ENCODE measurements at regions not wholly inside any gene's neighbourhood (a gene's known extent, or its start where the extent isn't known, plus 50 kb on each side); places are given as distances from the start of the nearest gene placed in this dataset.
A peak's percentile ranks its signal among the peaks of the same experiment; 100 is the strongest.

- no peak for DNase-seq
Measured at GRCh38 chr6:84414531-84414930, 187.1 kb upstream of the CEP162 start.

- DNase-seq: peak; percentile 55
Measured at GRCh38 chr6:84411060-84411629, 183.7 kb upstream of the CEP162 start.

DNA sequence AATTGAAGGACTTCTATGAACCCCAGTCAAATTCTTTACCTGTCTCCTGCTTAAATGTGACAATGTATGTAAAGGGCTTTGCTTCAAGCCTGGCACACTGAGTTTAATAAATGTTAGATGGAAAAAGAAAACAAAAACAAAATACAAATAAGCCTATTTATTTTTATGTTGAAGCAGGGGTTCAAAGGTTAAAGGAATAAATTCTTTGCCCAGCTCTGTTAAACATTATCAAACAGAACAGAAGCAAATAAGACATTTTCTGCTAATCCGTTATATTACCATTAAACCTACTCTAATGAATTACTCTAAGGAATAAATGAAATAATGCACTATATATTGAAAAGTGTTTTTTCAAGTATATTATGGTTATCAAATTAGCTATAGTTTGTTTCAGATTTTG, 182.5 kb upstream of the CEP162 start:
- no peak for DNase-seq

- no peak for DNase-seq
Measured at GRCh38 chr6:84408028-84408427, 180.6 kb upstream of the CEP162 start.

DNA sequence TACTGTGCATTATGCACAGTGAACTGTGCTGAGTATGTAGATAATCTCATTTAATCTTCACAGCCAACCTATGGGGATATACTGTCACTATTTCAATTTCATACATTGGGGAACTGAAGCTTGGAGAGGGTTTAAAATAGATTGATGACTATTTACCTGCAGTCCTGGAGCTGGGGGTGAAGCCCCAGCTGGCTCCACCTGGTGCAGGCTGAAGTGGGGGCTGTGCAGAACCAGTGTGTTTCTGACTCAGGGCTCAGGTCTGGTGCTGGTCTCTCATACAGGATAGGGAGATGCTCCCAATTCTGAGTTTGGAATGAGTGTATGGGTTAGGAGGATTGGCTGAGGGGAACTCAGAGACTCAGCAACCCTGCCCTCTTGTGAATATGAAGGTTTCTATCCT, 176.1 kb upstream of the CEP162 start:
- no peak for DNase-seq

GRCh38 chr6:84399003-84399402, 171.6 kb upstream of the CEP162 start:
- no peak for DNase-seq

- DNase-seq: no peak
Measured at GRCh38 chr6:84392261-84392660, 164.8 kb upstream of the CEP162 start.

- no peak for DNase-seq
Measured at GRCh38 chr6:84390851-84391250, 163.4 kb upstream of the CEP162 start.

GRCh38 chr6:84390334-84390733, 162.9 kb upstream of the CEP162 start:
- no peak for DNase-seq

DNA sequence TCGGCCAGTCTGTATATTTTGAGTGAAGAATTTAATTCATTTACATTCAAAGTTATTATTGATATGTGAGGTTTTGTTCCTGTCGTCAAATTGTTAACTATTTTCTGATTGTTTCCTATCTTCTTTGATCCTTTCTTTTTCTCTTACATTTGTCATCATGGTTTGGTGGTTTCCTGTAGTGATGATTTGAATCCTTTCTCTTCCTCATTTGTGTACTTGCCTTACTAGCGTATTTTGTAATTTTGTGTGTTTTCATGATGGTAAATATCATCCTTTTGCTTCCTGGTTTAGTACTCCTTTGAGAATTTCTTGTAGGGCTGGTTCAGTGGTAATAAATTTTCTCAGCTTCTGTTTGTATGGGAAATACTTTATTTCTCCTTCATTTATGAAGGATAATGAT, 151.7 kb upstream of the CEP162 start:
- DNase-seq: no peak

- no peak for DNase-seq
Measured at GRCh38 chr6:84372290-84372689, 144.8 kb upstream of the CEP162 start.

DNA sequence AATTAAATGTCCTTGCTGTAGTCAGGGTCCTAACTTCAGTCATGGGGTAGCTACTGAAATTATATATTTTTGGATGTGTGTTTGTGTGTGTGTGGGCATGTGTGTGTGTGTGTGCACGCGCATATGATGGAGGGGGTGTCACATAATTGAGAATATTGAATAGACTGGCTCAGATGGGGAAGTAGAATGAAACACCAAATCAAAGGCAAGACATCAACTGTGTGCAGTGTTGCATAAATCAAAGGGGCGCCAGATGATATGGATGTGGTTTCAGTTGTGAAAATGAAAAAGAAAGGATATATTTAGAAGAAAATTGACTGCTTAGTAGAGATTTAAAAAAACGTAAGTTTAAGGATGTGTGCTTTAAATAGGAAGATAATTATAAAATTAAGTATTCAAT, 144.2 kb upstream of the CEP162 start:
- no peak for DNase-seq

- no peak for DNase-seq
Measured at GRCh38 chr6:84362193-84362821, 134.9 kb upstream of the CEP162 start.

DNA sequence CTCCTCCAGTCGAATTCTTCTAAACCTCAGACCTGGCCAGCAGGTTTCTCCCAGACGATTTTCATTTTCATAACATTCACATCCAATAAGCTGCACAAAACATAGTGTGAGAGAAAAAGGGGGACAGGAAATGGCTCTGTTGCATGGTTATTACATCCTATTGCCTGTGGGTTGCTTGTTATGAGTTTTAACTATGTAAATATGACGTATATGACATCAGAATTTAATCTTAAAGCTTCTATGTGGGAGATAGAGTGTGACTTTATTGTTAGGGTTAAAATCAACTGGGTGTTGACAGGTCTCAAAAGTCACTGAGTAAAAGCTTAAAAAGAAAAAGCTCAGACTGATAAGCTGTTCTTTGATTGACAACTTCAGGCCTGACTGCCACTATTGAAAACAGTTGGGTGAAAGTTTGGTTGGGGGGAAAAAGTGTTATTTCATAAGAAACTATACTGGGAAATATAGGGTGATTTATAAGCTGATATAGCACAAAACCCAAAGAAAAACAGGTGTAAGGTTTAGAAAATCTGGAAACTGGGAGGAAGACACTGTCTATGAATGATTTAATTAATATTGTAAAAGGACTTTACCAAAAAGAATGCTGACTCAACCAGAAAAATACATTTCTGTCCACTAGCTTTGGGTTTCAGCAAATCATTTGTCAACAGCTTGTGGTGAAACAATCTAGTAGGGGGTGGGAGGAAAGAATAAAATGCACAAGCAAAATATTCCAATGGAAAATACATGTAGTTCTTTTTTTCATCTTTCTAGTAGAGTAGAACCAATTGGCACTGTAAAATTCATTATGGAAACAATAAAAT, 134.1 kb upstream of the CEP162 start:
- DNase-seq: no peak

- DNase-seq: no peak
Measured at GRCh38 chr6:84360039-84360438, 132.6 kb upstream of the CEP162 start.

- no peak for DNase-seq
Measured at GRCh38 chr6:84358581-84358980, 131.1 kb upstream of the CEP162 start.

DNA sequence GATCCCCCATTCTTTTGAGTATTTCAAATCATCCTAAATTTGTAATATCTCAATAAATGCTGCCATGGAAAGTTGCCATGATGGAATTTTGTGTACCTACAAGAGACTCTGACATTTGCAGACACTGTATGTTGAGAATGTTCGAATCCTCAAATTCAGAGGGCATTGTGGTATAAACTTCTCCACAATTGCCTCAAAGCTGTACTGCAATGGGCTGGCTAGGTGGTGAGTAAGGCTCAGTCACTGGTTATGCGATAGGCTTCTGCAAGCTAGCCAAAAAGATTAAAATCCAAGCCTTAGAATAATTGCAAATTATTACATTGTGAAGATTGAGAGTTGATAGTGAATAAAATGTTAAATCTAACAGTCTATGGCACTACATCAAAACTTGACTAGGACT, 130.2 kb upstream of the CEP162 start:
- DNase-seq: no peak

DNA sequence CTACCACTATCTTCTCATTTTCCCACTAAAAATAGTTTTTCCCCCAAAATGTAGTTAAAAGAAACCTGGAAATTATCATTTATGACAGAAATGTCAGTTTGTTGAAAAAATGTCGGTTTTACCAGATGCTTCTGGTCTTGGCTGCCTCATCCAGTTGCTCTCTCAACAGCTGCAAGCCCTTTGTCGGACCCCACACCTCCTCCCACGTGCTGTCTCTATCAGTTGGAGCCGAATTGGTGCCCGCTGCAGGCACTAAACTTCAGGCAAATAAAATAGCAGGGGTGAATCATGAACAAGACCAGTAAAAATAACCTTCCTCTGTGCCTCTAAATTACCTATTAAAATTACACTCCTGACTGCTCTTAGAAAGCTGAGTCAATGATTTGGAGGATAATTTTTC, 129.5 kb upstream of the CEP162 start:
- no peak for DNase-seq

- no peak for DNase-seq
Measured at GRCh38 chr6:84353459-84354423, 126.3 kb upstream of the CEP162 start.

DNA sequence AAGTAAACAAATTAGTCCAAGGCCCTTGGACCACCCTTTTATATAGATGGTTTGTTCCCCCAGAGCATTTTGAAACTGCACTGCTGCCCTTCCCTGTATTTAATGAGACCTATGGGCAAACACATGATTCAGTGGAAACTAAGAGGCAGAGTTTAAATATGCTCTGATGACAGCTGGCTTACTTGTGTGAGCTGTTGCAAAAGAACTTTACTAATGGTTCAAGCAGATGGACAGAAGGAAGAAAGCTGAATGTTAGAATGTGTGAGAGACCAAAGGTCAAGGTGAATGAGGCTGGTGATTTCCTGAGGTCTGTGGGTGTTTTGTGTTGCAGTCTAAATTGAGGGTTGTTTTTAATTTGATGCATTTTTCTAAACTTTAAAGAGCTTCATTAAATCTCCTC, 123.0 kb upstream of the CEP162 start:
- no peak for DNase-seq

GRCh38 chr6:84349542-84349941, 122.1 kb upstream of the CEP162 start:
- DNase-seq: no peak

GRCh38 chr6:84348801-84349200, 121.4 kb upstream of the CEP162 start:
- no peak for DNase-seq

DNA sequence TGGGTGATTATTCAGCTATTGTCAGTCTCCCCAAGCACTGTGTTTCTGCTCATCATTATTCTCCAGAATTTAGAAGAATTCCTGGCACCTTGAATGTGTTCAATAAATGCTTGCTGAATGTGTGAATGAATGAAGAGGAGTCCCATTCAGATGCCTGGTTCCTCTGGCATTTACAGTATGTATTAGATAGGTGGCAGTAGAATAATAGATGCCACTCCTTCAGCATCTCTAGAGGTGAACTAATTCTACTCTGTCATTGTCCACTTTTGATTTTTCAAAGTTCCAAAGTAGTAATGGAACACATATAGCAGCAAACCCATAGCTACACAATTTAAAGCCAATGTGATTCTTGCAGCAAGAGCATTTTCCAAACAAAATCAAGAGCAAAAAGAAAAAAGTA, 118.9 kb upstream of the CEP162 start:
- no peak for DNase-seq

All from NCI-H1436 (cell line).